OCI-LY3 (cell line): ENCODE measurements at regions not wholly inside any gene's neighbourhood (a gene's known extent, or its start where the extent isn't known, plus 50 kb on each side); places are given as distances from the start of the nearest gene placed in this dataset.

Experiments
- H2AFZ ChIP-seq: fragments of 200-600, 300-600 bp; shearing (Covaris generic); 2 replicates; pipeline ENCODE4 v1.6.0; 2014; ENCODE audit warnings: antibody characterized with exemption, low read depth, low read length
- H3K27ac ChIP-seq: fragments of 200-600, 300-600 bp; sonication (generic); 2 replicates; pipeline ENCODE4 v1.5.1; 2014; ENCODE audit warnings: mild to moderate bottlenecking, low read length, moderate library complexity, mixed read lengths
- H3K27me3 ChIP-seq: fragments of 200-600, 300-600 bp; sonication (generic); 2 replicates; pipeline ENCODE4 v1.6.1; 2014; ENCODE audit warnings: low read depth, low read length, mixed read lengths
- H3K36me3 ChIP-seq: fragments of 200-600, 300-600 bp; sonication (generic); replicated peaks from 2 replicates; pipeline ENCODE3; 2014; ENCODE audit warnings: low read depth, low read length, mixed read lengths
- H3K4me1 ChIP-seq: fragments of 300-600, 200-600 bp; sonication (generic); 2 replicates; pipeline ENCODE4 v1.6.1; 2014; ENCODE audit warnings: low read length, mixed read lengths
- H3K4me2 ChIP-seq: fragments of 200-600, 300-600 bp; sonication (generic); 2 replicates; pipeline ENCODE4 v1.6.1; 2014; ENCODE audit warnings: low read length, mixed read lengths
- H3K4me3 ChIP-seq: fragments of 300-600, 200-600 bp; sonication (generic); 2 replicates; pipeline ENCODE4 v1.5.1; 2014; ENCODE audit warnings: antibody characterized with exemption, mild to moderate bottlenecking, low read length, moderate library complexity
- H3K79me2 ChIP-seq: fragments of 300-600, 200-600 bp; shearing (Covaris generic); 2 replicates; pipeline ENCODE4 v1.6.1; 2014; ENCODE audit warnings: mild to moderate bottlenecking, low read length, mixed read lengths
- H3K9ac ChIP-seq: fragments of 300-600, 200-600 bp; shearing (Covaris generic); 2 replicates; pipeline ENCODE4 v1.6.0; 2014; ENCODE audit warnings: mild to moderate bottlenecking, low read length, moderate library complexity
- H3K9me3 ChIP-seq: fragments of 200-600, 300-600 bp; shearing (Covaris generic); 2 replicates; pipeline ENCODE4 v1.6.1; 2014; ENCODE audit warnings: low read length, mixed read lengths; ENCODE audit not compliant: insufficient read depth
- H4K20me1 ChIP-seq: fragments of 200-600, 300-600 bp; sonication (generic); 2 replicates; pipeline ENCODE4 v1.6.1; 2016; ENCODE audit warnings: low read length, mixed read lengths; ENCODE audit not compliant: insufficient read depth
- EZH2phosphoT487 ChIP-seq: fragments of 200-600 bp; shearing (Covaris generic); IDR thresholded peaks from 2 replicates; pipeline ENCODE4 v1.6.1; 2018; ENCODE audit warnings: antibody characterized with exemption, mixed run types, low read depth
- TF ChIP-seq, protein P1 (sequence below): fragments of 200-600, 300-600 bp; sonication (generic); IDR thresholded peaks from 2 replicates; pipeline ENCODE4 v1.5.1; 2014; ENCODE audit warnings: antibody characterized with exemption, low read length, low read depth

DNA sequence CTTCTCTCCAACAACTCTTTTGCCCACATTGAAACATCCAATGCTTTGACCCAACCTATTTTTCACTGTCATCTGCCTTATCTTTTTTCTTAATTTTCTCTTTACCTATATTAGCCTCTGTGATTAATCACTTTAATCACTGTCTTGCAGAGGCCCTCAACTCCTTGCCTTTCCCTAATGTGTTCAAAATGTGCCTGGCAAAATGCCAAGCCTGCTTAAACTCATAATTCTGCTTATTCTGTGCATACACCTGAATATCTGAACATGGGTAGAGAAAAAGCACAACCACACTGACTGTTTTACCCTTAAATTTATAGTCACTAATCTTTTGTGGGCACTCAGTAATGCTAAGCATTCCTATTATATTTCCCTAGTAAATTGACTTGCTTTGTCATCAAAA lies 63.0 kb upstream of the GALNT13 start:
- no peaks in the 10 kb centered on the region for H3K9me3 ChIP-seq
- H3K27me3 ChIP-seq, result no peaks in the 10 kb centered on the region
- no peaks in the 10 kb centered on the region for H4K20me1 ChIP-seq
- no peak overlapping the region for H3K9ac ChIP-seq
- no peaks in the 10 kb centered on the region for H3K4me1 ChIP-seq
- H3K27ac ChIP-seq, result no peak overlapping the region
- H3K36me3 ChIP-seq, result no peaks in the 10 kb centered on the region
- H2AFZ ChIP-seq, result no peak overlapping the region
- H3K4me3 ChIP-seq, result no peak overlapping the region
- no peak overlapping the region for H3K4me2 ChIP-seq
- TF ChIP-seq EZH2phosphoT487, result no peak
- TF ChIP-seq, protein P1, sequence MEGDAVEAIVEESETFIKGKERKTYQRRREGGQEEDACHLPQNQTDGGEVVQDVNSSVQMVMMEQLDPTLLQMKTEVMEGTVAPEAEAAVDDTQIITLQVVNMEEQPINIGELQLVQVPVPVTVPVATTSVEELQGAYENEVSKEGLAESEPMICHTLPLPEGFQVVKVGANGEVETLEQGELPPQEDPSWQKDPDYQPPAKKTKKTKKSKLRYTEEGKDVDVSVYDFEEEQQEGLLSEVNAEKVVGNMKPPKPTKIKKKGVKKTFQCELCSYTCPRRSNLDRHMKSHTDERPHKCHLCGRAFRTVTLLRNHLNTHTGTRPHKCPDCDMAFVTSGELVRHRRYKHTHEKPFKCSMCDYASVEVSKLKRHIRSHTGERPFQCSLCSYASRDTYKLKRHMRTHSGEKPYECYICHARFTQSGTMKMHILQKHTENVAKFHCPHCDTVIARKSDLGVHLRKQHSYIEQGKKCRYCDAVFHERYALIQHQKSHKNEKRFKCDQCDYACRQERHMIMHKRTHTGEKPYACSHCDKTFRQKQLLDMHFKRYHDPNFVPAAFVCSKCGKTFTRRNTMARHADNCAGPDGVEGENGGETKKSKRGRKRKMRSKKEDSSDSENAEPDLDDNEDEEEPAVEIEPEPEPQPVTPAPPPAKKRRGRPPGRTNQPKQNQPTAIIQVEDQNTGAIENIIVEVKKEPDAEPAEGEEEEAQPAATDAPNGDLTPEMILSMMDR, result no peak
- H3K79me2 ChIP-seq, result no peaks in the 10 kb centered on the region

DNA sequence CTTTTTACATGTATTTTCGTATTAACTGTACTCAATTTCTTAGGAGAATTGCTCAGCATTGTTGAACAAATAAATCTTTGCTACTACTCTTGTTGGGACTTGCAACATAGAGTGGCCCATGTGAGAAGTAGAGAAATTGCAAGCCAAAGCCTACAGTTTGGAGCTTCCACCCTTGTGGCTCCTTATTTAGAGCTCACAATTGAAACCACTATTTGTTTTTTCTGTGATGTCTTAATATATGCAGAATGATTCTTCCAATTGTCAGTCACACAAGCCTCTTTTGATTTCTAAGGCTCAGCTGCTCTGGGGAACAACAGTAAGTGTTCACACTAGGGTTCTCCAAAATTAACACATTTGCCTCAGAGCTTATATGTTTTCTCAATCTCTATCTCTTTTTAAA lies 60.2 kb upstream of the GALNT13 start:
- H3K79me2 ChIP-seq, result no peaks in the 10 kb centered on the region
- no peaks in the 10 kb centered on the region for H3K36me3 ChIP-seq
- H3K27ac ChIP-seq, result no peak overlapping the region
- H3K9ac ChIP-seq, result no peak overlapping the region
- no peak overlapping the region for H3K4me2 ChIP-seq
- H3K9me3 ChIP-seq, result no peaks in the 10 kb centered on the region
- TF ChIP-seq EZH2phosphoT487, result no peak
- TF ChIP-seq, protein P1, result no peak
- no peaks in the 10 kb centered on the region for H3K27me3 ChIP-seq
- no peaks in the 10 kb centered on the region for H4K20me1 ChIP-seq
- no peak overlapping the region for H2AFZ ChIP-seq
- no peak overlapping the region for H3K4me3 ChIP-seq
- no peaks in the 10 kb centered on the region for H3K4me1 ChIP-seq

DNA sequence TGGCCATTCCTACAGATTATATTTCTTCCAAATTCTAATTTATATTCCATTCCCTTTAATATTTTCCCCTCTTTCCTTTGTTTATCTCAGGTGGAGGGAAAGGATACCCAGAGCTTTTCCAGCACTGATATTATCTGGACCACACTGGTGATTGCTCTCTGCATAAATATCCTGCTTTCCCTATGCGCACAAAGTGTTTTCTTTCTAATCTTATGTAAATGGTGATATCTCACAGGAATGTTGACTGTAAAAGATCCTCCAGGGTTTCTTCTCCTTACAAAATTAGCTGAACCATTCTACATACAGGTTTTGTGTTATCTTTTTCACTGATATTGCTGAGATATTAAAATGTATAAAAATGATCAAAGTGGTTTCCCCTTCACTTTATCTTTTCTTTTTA lies 59.1 kb upstream of the GALNT13 start:
- Histone ChIP-seq H3K9me3 (no peaks in the 10 kb centered on the region), H3K9ac (no peak overlapping the region), H3K4me1 (no peaks in the 10 kb centered on the region), H3K36me3 (no peaks in the 10 kb centered on the region), H3K27me3 (no peaks in the 10 kb centered on the region), H3K27ac (no peak overlapping the region), H3K4me2 (no peak overlapping the region), H4K20me1 (no peaks in the 10 kb centered on the region), H2AFZ (no peak overlapping the region), H3K4me3 (no peak overlapping the region), H3K79me2 (no peaks in the 10 kb centered on the region)
- no peak for TF ChIP-seq EZH2phosphoT487
- TF ChIP-seq, protein P1, result no peak

DNA sequence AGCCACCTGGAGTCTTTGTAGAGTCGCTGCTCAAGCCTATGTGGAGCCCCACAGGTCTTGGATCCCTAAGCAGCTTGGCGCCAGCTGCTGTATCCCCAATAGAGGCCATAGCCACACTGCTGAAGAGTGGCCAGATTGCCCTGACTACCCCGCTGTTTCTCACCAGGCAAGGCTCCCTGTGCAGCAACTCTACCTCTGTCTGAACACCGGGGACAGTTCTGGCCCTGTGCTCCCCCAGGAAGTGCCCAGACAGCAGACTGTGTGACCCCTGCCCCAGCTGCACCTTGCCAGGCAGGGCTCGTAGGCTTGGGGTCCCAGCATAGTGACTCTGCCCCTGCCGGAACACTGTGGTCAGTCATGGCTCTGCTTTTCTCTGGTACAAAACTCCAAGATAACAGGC lies 53.5 kb upstream of the GALNT13 start:
- Histone ChIP-seq H3K9ac (no peak overlapping the region), H2AFZ (no peak overlapping the region), H3K4me2 (no peak overlapping the region), H3K4me1 (no peaks in the 10 kb centered on the region), H3K9me3 (no peaks in the 10 kb centered on the region), H3K4me3 (no peak overlapping the region), H3K36me3 (no peaks in the 10 kb centered on the region), H3K27me3 (no peaks in the 10 kb centered on the region), H3K27ac (no peak overlapping the region), H4K20me1 (no peaks in the 10 kb centered on the region), H3K79me2 (no peaks in the 10 kb centered on the region)
- no peak for TF ChIP-seq EZH2phosphoT487
- TF ChIP-seq, protein P1, result no peak
